ENCODE measurements at regions not wholly inside any gene's neighbourhood (a gene's known extent, or its start where the extent isn't known, plus 50 kb on each side); places are given as distances from the start of the nearest gene placed in this dataset.

DNA sequence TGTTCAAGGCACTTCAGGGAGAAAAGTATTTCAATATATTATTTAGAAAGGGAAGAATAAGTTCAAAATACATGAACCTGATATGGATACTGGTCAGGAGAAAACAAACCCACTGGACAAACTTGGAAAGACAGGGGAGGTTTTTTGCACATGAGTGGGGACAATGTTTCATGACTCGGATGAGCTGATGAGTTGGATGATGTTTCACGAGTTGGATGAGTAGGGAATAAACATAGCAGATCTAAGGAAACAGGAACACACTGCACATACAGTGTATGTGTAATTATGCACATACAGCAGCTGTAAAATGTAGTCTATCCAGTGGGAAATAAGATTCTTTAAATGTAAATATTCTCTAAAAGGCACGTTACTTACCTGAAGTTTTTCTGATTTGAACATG is 682.9 kb upstream of the ADAMTS5 start:
- Histone ChIP-seq H3K9me3 (replicated peaks; ENCODE audit: control insufficient read depth, insufficient read depth, low read length) (no peaks in the 10 kb centered on the region), H3K4me2 (ENCODE audit: insufficient read depth, low read length) (no peak overlapping the region), H3K36me3 (ENCODE audit: control insufficient read depth in 2 of 2, extremely low read depth in 1 of 2, insufficient read depth in 2 of 2, low read length in 2 of 2) (no peaks in the 10 kb centered on the region), H3K4me1 (ENCODE audit: control insufficient read depth, extremely low read depth, insufficient read depth, low read length) (peaks cover 34% of the 10 kb centered on the region), H2AFZ (ENCODE audit: low read depth, low read length) (no peak overlapping the region), H3K79me2 (ENCODE audit: control insufficient read depth, insufficient read depth, low read length) (no peaks in the 10 kb centered on the region), H3K9ac (replicated peaks; ENCODE audit: extremely low read depth, insufficient read depth, low read length) (no peak overlapping the region), H3K4me3 (replicated peaks in 1 of 3; ENCODE audit: insufficient read depth in 1 of 3, low read depth in 1 of 3, low read length in 3 of 3) (no peak overlapping the region), H3K27me3 (ENCODE audit: control insufficient read depth in 2 of 2, insufficient read depth in 2 of 2, low read length in 2 of 2) (no peaks in the 10 kb centered on the region), H4K20me1 (replicated peaks; ENCODE audit: control insufficient read depth, extremely low read depth, insufficient read depth, low read length) (no peaks in the 10 kb centered on the region), H3K27ac (ENCODE audit: insufficient read depth, low read depth, low read length) (peak overlapping the region; percentile 91), H3K9me1 (replicated peaks; ENCODE audit: control insufficient read depth, extremely low read depth, insufficient read depth, low read length) (no peaks in the 10 kb centered on the region)
- FAIRE-seq (no peak), DNase-seq (ENCODE audit: low read depth, low spot score) (no peak)
- ChIA-PET CTCF (interaction anchor here (1.0 to 1.9 kb wide), 5 partner anchors 8 to 52 kb away, joined by 3 to 7 read pairs (median 4); no protein-coding TSS in a partner anchor), POLR2A (no interaction called here)
- intact Hi-C loops (cut with micrococcal nuclease) = loop anchor here (2.0 to 10.0 kb wide), 6 partner anchors 33 to 987 kb away; no protein-coding TSS in a partner anchor
- TF ChIP-seq GATA2 (IDR thresholded peaks at IDR 0.05; ENCODE audit: insufficient read depth, insufficient read length, low read depth, low read length) = no peak
- no TSS peak for BruUV-seq (replicated peaks)
- dilution Hi-C loops (cut with MboI; ENCODE audit: extremely low pct_ligation_motif_present, low sequenced_read_pairs) = no loop called here

DNA sequence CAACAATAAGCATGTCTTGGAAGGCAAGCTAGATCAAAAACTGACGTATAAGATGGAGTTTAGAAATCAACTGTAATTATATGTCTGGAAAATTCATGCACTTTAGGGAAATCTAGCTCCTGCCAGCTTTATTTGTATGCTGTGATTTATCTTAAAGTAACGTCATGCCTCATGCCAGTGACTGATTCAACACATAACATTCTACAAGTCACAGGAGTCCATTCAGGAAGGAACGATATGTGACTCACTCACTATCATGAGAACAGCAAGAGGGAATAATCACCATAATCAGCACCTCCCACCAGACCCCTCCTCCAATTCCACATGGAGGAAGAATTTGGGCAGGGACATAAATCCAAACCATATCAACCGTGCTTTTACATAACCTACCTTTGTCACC is 682.4 kb upstream of the ADAMTS5 start:
- H3K27me3 ChIP-seq (ENCODE audit: control insufficient read depth in 2 of 2, insufficient read depth in 2 of 2, low read length in 2 of 2) = no peaks in the 10 kb centered on the region
- intact Hi-C loops (cut with micrococcal nuclease) = loop anchor here (2.0 to 10.0 kb wide), 6 partner anchors 33 to 987 kb away; no protein-coding TSS in a partner anchor
- peak overlapping the region; percentile 91 for H3K27ac ChIP-seq (ENCODE audit: insufficient read depth, low read depth, low read length)
- peak overlapping the region; percentile 54 for H3K4me2 ChIP-seq (ENCODE audit: insufficient read depth, low read length)
- H4K20me1 ChIP-seq (replicated peaks; ENCODE audit: control insufficient read depth, extremely low read depth, insufficient read depth, low read length) = no peaks in the 10 kb centered on the region
- dilution Hi-C loops (cut with MboI; ENCODE audit: extremely low pct_ligation_motif_present, low sequenced_read_pairs) = no loop called here
- H3K9me1 ChIP-seq (replicated peaks; ENCODE audit: control insufficient read depth, extremely low read depth, insufficient read depth, low read length) = no peaks in the 10 kb centered on the region
- FAIRE-seq (peak; percentile 85), DNase-seq (ENCODE audit: low read depth, low spot score) (peak; percentile 90)
- peak overlapping the region; percentile 76 for H3K9ac ChIP-seq (replicated peaks; ENCODE audit: extremely low read depth, insufficient read depth, low read length)
- no peak overlapping the region for H2AFZ ChIP-seq (ENCODE audit: low read depth, low read length)
- H3K4me1 ChIP-seq (ENCODE audit: control insufficient read depth, extremely low read depth, insufficient read depth, low read length) = peaks cover 34% of the 10 kb centered on the region
- H3K9me3 ChIP-seq (replicated peaks; ENCODE audit: control insufficient read depth, insufficient read depth, low read length) = no peaks in the 10 kb centered on the region
- H3K4me3 ChIP-seq (replicated peaks in 1 of 3; ENCODE audit: insufficient read depth in 1 of 3, low read depth in 1 of 3, low read length in 3 of 3) = no peak overlapping the region
- no peaks in the 10 kb centered on the region for H3K36me3 ChIP-seq (ENCODE audit: control insufficient read depth in 2 of 2, extremely low read depth in 1 of 2, insufficient read depth in 2 of 2, low read length in 2 of 2)
- no TSS peak for BruUV-seq (replicated peaks)
- TF ChIP-seq, protein P1, sequence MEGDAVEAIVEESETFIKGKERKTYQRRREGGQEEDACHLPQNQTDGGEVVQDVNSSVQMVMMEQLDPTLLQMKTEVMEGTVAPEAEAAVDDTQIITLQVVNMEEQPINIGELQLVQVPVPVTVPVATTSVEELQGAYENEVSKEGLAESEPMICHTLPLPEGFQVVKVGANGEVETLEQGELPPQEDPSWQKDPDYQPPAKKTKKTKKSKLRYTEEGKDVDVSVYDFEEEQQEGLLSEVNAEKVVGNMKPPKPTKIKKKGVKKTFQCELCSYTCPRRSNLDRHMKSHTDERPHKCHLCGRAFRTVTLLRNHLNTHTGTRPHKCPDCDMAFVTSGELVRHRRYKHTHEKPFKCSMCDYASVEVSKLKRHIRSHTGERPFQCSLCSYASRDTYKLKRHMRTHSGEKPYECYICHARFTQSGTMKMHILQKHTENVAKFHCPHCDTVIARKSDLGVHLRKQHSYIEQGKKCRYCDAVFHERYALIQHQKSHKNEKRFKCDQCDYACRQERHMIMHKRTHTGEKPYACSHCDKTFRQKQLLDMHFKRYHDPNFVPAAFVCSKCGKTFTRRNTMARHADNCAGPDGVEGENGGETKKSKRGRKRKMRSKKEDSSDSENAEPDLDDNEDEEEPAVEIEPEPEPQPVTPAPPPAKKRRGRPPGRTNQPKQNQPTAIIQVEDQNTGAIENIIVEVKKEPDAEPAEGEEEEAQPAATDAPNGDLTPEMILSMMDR (IDR thresholded peaks at IDR 0.05; ENCODE audit: extremely low read depth in 1 of 2, insufficient read depth in 1 of 2, low read depth in 1 of 2, low read length in 2 of 2) = no peak
- peak; percentile 91 for TF ChIP-seq JUN (IDR thresholded peaks at IDR 0.05; ENCODE audit: borderline replicate concordance, insufficient read depth, insufficient read length, low read depth)
- TF ChIP-seq, protein P2, sequence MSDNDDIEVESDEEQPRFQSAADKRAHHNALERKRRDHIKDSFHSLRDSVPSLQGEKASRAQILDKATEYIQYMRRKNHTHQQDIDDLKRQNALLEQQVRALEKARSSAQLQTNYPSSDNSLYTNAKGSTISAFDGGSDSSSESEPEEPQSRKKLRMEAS (IDR thresholded peaks at IDR 0.05; ENCODE audit: insufficient read depth, insufficient read length) = no peak
- TF ChIP-seq MYC (IDR thresholded peaks at IDR 0.05; ENCODE audit: low read depth, low read length) = no peak
- peak; percentile 84 for TF ChIP-seq FOS (IDR thresholded peaks at IDR 0.05; ENCODE audit: borderline replicate concordance, insufficient read depth, low read length)
- no peak for TF ChIP-seq POLR2AphosphoS5 (IDR thresholded peaks at IDR 0.05; ENCODE audit: insufficient read depth, low read depth, low read length)
- no peak for TF ChIP-seq EZH2 (IDR thresholded peaks at IDR 0.05; ENCODE audit: borderline replicate concordance, low read depth, low read length, severe bottlenecking)
- no peak for TF ChIP-seq POLR2A (IDR thresholded peaks at IDR 0.05; ENCODE audit: low read depth, low read length)
- peak; percentile 73 for TF ChIP-seq GATA2 (IDR thresholded peaks at IDR 0.05; ENCODE audit: insufficient read depth, insufficient read length, low read depth, low read length)
- no peaks in the 10 kb centered on the region for H3K79me2 ChIP-seq (ENCODE audit: control insufficient read depth, insufficient read depth, low read length)
- CTCF ChIA-PET = interaction anchor here (0.9 to 1.9 kb wide), 9 partner anchors 9 to 1096 kb away, joined by 3 to 8 read pairs (median 4); no protein-coding TSS in a partner anchor
- POLR2A ChIA-PET = no interaction called here
